ENCODE measurements at regions not wholly inside any gene's neighbourhood (a gene's known extent, or its start where the extent isn't known, plus 50 kb on each side); places are given as distances from the start of the nearest gene placed in this dataset.

DNA sequence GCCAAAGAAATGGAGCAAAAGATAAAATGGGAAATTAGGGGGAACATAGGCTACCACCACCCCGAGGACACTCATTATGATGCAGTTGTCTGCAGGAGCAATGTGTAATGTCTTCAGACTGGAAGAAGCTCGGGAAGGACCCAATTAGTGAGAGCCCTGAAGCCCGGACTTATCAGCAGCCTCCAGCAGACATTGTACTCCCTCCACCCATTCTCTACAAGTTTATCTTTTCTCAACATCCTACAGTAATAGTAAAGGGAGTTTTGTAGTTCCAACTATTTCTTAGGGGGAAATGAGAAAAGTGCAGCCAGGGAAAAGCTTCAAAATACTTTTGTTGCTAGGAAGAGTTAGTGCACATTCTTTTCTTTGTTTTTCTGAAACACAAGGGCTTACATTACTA, 657.3 kb upstream of the COBL start:
- Histone ChIP-seq H3K27ac (no peak overlapping the region), H3K9me3 (no peaks in the 10 kb centered on the region), H3K4me3 (no peak overlapping the region), H3K27me3 (no peaks in the 10 kb centered on the region), H3K4me1 (no peaks in the 10 kb centered on the region), H3K36me3 (no peaks in the 10 kb centered on the region)
- WGBS, 2 donors, result 40 to 63% methylated on average over 3 of the region's 3 CpGs
- intact Hi-C loops (cut with DNase I), result no loop called here
- TF ChIP-seq, protein P1, sequence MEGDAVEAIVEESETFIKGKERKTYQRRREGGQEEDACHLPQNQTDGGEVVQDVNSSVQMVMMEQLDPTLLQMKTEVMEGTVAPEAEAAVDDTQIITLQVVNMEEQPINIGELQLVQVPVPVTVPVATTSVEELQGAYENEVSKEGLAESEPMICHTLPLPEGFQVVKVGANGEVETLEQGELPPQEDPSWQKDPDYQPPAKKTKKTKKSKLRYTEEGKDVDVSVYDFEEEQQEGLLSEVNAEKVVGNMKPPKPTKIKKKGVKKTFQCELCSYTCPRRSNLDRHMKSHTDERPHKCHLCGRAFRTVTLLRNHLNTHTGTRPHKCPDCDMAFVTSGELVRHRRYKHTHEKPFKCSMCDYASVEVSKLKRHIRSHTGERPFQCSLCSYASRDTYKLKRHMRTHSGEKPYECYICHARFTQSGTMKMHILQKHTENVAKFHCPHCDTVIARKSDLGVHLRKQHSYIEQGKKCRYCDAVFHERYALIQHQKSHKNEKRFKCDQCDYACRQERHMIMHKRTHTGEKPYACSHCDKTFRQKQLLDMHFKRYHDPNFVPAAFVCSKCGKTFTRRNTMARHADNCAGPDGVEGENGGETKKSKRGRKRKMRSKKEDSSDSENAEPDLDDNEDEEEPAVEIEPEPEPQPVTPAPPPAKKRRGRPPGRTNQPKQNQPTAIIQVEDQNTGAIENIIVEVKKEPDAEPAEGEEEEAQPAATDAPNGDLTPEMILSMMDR (IDR thresholded peaks at IDR 0.05), result no peak
- no peak for TF ChIP-seq POLR2A (IDR thresholded peaks at IDR 0.05)
- TF ChIP-seq EP300 (IDR thresholded peaks at IDR 0.05), result no peak
- no peak for TF ChIP-seq POLR2AphosphoS5 (IDR thresholded peaks at IDR 0.05)
- DNase-seq, result no peak

DNA sequence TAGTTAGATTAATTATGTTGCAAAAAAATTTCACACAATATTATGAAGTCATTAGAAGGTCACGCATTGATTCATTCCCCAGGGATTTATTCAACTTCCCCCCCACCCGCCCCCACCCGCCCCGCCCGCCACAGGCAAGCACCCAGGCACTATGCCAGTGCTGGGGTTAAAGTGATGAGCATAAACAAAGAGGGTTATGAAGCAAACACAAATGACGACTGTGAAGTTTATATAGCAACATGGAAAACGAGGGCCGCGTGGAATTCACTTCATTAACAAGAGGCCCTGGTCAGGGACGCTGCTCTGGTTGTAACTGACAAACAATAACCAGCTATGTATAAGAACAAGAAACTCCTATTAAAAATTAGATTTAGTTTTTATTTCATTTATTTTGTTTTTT, 656.5 kb upstream of the COBL start:
- Histone ChIP-seq H3K27me3 (no peaks in the 10 kb centered on the region), H3K4me3 (no peak overlapping the region), H3K9me3 (no peaks in the 10 kb centered on the region), H3K36me3 (no peaks in the 10 kb centered on the region), H3K27ac (no peak overlapping the region), H3K4me1 (no peaks in the 10 kb centered on the region)
- intact Hi-C loops (cut with DNase I), result no loop called here
- no peak for DNase-seq
- 63 to 65% methylated on average over 10 of the region's 10 CpGs for WGBS, 2 donors
- no peak for TF ChIP-seq EP300 (IDR thresholded peaks at IDR 0.05)

DNA sequence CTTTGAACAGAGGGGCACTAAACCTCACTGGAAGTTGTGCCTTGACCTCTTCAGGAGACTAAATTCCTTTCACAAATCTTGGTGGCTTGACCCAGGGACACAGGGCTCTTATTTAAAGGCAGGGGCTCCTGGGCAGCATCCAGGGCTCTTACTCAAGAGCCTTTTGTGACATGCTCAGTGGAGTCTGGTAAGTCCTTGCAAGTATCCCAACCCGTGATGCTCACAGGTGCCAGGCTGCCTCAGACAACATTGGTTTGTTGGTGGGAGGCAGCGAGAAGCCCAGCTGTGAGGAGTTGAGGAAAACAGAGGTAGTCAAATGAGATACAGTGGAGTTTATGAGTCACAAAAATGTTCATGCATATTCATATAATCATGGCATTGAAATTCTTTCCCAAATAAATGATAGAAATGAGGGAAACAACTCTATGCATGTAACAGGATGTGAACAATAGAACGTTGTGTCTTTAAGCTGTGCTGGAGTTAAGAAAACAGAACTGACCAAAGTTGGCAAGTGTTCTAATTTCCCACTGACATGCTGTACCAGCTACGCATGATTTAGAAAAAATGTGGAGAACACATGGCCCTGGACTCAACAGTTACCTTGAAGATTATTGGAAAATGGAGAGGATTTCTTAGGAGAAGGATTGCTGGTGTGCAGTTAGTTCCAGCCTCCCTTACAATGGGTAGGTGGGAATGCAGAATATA, 654.5 kb upstream of the COBL start:
- whole genome bisulfite sequencing, 2 donors, result 78 to 82% methylated on average over 4 of the region's 4 CpGs
- TF ChIP-seq EP300 (IDR thresholded peaks at IDR 0.05), result no peak
- TF ChIP-seq POLR2AphosphoS5 (IDR thresholded peaks at IDR 0.05), result no peak
- TF ChIP-seq, protein P1 (IDR thresholded peaks at IDR 0.05), result no peak
- TF ChIP-seq POLR2A (IDR thresholded peaks at IDR 0.05), result no peak
- intact Hi-C loops (cut with DNase I), result no loop called here

DNA sequence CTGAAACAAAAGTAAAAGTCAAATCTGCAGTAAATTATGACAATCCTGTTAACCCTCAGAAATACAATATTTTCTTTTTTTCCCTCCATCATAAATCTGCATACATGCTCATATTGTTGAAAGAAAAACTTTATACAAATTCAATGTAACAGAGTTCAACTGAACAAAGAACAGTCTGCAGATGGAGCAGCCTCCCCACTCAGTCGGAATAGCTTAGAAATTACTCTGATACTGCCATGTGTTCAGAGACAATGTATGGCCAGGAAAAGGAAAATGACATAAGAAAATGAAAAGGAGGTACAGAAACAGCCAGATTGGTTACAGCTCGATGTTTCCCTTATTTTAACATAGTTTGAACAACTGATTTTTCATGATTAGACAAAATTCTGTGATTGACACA, 651.9 kb upstream of the COBL start:
- intact Hi-C loops (cut with DNase I), result no loop called here

More for the DNA sequence above, 654.5 kb upstream of the COBL start:
- Histone ChIP-seq H3K27ac (no peak overlapping the region), H3K4me3 (no peak overlapping the region), H3K9me3 (no peaks in the 10 kb centered on the region), H3K36me3 (no peaks in the 10 kb centered on the region), H3K4me1 (no peaks in the 10 kb centered on the region), H3K27me3 (no peaks in the 10 kb centered on the region)
- no peak for DNase-seq

DNA sequence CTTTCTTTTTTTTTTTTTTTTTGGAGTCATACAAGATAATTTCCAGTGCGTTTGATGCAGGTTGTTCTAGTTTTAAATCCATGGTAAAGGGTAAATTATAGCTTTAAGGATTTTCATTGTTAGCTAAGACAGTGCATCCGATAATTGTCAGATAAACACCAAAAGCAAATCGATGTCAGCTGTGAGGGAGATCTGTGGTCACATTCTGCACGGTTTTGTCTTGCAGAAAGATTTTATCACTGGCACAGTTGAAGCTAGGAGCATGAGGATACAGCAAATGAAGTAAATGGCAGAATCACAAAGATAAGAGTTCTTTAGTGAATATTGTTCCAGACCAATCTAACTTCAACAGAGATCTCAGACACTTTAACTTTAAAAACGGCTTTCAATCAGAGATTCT, 648.8 kb upstream of the COBL start:
- no peaks in the 10 kb centered on the region for H3K27me3 ChIP-seq
- TF ChIP-seq POLR2AphosphoS5 (IDR thresholded peaks at IDR 0.05) (no peak), POLR2A (IDR thresholded peaks at IDR 0.05) (no peak), EP300 (IDR thresholded peaks at IDR 0.05) (no peak)
- TF ChIP-seq, protein P1 (IDR thresholded peaks at IDR 0.05), result no peak
- no peak for DNase-seq
- intact Hi-C loops (cut with DNase I), result no loop called here
- H3K4me1 ChIP-seq, result no peaks in the 10 kb centered on the region
- no peak overlapping the region for H3K27ac ChIP-seq
- no peak overlapping the region for H3K4me3 ChIP-seq
- no peaks in the 10 kb centered on the region for H3K9me3 ChIP-seq
- no peaks in the 10 kb centered on the region for H3K36me3 ChIP-seq
- 37 to 39% methylated on average over 5 of the region's 5 CpGs for WGBS, 2 donors

More for the DNA sequence above, 651.9 kb upstream of the COBL start:
- Histone ChIP-seq H3K36me3 (no peaks in the 10 kb centered on the region), H3K9me3 (no peaks in the 10 kb centered on the region), H3K4me3 (no peak overlapping the region), H3K4me1 (no peaks in the 10 kb centered on the region), H3K27ac (no peak overlapping the region), H3K27me3 (no peaks in the 10 kb centered on the region)
- WGBS, 2 donors, result 71 to 81% methylated on average over 2 of the region's 2 CpGs
- no peak for DNase-seq
- TF ChIP-seq EP300 (IDR thresholded peaks at IDR 0.05) (no peak), POLR2A (IDR thresholded peaks at IDR 0.05) (no peak), POLR2AphosphoS5 (IDR thresholded peaks at IDR 0.05) (no peak)
- TF ChIP-seq, protein P1 (IDR thresholded peaks at IDR 0.05), result no peak

Measured in sigmoid colon (tissue), 6 donors.